GM21529 (cell line): ENCODE measurements at regions not wholly inside any gene's neighbourhood (a gene's known extent, or its start where the extent isn't known, plus 50 kb on each side); places are given as distances from the start of the nearest gene placed in this dataset.

Experiments
- ATAC-seq: cut with Tn5 transposase; IDR thresholded peaks from one replicate; pipeline ENCODE4 v1.9.1; 2021; ENCODE audit not compliant: unreplicated experiment

GRCh38 chr12:124388038-124388671, 93.3 kb downstream of the RFLNA start:
- ATAC-seq = no peak

- no peak for ATAC-seq
Observed at GRCh38 chr12:124387528-124387911, 92.6 kb downstream of the RFLNA start.

- no peak for ATAC-seq
Observed at GRCh38 chr12:124386661-124387527, 92.0 kb downstream of the RFLNA start.

- no peak for ATAC-seq
Observed at GRCh38 chr12:124386059-124386458, 91.2 kb downstream of the RFLNA start.

- no peak for ATAC-seq
Observed at GRCh38 chr12:124385219-124385969, 90.5 kb downstream of the RFLNA start.

DNA sequence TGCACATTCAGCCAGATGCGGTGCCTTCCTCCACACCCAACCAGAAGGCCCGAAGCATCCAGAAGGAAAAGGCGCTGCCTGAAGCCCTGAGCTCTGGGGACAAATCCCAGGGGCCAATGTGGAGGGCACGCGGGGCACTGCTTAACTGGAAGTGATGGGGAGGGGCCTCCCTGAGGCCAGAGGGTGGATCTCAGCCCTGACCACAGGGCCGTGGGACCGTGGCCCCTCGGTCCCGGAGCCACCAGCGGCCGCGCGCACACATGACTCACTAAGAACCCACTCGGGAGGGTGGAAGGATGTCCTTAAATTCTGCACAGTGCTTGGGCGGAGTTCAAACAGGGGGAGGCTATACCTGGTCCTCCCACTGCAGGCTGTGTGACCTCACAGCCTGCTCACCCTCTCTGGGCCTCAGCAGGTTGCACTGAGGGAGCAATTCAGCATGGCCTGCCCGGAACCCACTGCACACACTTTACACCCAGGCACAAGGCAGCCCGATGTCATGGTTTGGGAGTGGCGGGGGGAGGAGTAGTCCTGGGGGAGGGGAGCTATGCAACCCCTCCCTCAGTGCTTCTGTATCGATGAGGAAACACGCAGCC, 89.5 kb downstream of the RFLNA start:
- no peak for ATAC-seq

GRCh38 chr12:124383028-124383427, 88.1 kb downstream of the RFLNA start:
- ATAC-seq = no peak

DNA sequence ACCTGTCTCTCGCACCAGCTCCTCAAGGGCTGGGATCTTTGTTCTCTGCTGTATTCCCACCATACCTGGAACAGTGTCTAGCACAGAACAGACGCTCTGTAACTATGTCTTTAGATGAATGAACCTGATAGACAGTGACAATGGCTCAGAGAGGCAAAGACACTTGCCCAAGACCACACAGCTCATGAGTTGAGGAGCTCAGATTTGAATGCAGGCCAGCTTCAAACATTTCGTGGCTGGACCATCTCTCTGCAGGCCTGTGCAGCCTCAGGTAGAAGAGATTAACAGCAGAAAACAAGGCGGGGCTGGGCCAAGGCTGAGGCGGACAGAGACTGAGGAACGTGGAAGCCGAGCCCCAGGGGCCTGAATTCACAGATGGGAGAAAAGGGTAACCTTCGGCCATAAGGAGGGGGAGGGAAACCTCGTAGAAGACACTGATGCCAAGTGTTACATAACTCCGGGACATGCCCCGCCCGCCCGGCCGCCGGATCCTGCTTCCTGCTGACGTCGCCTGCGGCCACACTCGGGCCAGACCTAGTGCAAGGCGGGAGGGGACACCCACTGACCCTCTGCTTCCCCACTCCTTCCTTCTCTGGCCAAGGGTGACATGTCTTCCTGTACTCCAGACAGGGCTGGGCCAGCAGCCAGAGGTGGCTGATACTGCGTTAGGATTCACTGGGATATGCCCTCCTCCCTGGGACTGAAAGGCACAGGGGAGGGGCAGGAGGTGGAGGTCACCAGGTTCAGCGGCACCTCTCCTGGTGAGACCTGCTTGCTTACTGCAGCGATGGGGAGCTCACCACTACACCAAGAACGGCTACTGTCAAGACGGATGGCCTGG, 86.8 kb downstream of the RFLNA start:
- ATAC-seq = no peak

DNA sequence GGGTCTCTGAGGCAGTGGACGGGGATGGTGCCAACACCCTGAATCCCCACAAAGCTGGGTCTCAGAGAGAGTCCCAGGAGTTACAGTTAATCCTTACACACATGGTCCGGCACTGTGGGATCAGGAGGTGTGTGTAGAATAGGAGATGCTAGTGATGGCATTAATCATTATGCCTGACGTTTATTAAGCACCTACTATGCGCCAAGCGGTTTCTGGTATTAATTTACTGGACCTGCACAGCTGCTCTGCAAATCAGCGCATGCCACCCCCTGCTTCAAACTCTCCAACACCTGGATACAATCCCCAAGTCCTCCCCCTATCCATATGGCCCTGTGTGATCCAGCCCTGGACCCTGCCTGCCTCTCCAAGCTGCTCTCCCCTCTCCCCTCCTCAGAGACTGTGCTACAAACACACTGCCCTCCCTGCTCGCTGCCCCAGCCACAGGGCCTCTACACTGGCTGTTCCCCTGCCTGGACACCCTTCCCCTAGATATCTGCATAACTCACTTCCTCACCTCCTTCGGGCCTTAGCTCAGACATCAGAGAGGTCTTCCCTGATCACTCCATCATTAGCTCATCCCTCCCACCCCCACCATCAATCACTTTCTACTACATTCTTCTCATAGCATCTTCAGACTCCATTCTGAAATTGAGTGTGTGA, 86.0 kb downstream of the RFLNA start:
- ATAC-seq = no peak

- ATAC-seq = no peak
Observed at GRCh38 chr12:124379938-124380754, 85.3 kb downstream of the RFLNA start.

DNA sequence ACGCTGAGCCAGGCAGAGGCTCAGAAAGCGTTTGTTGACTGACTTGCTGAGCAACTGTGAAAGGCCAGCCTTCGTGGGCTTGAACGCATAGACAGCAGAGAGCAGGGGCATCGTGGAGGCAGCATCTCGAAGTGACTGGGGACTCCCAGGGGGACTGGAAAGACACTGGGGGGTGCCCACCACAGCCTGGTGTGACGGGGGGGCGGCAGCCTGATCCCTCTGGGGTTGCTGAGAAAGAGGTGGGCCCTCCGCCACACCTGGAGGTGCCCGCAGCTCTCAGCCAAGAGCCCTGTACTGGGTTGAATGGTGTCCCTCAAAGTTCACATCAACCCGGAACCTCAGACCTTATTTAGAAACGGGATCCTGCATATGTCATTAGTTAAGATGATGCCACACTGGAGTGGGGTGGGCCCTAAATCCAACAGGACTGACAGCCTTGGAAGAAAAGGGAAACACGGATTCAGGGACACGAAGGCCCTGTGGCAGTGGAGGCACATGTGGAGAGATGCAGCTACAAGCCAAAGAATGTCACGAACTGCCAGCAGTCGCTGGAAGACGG, 84.6 kb downstream of the RFLNA start:
- ATAC-seq = no peak

DNA sequence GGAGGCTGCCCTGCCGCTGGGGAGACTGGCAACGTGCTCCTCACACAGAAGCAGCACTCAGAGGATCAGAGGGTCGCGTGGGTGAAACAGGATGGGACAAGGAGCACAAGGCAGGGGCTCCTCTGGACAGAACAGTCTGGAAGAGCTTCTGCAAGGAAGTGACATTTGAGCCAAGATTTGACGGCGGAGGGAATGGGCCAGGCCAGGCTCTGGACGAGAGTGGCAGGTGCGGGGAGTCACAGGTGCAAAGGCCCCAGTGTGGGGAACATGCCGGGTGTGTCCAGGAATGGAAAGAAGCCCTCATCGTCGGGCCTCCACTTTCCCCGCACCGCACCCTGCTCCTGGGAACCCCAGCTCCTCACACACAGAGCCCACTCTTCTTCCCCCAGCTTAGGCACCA, 84.0 kb downstream of the RFLNA start:
- ATAC-seq = no peak

- ATAC-seq = no peak
Observed at GRCh38 chr12:124377981-124378509, 83.2 kb downstream of the RFLNA start.

DNA sequence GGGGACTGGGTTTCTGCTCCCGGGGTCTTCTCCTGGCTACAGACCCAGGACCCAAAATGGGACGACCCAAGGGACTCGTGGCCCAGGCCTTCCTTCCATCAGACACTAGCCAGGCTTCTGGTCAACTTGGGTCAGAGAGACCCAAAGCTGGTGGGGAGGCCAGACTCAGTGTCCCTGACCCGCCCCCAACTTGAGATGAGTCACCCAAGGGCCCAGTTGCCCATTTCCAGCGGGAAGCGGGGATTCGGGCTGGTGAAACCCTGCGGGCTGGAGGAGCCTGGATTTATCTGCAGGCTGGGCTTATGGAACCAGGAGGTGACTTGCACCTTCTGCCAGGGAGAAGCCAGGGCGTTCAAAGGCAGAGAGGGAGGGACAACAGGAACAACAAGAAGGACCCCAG, 81.5 kb downstream of the RFLNA start:
- no peak for ATAC-seq

- ATAC-seq = no peak
Observed at GRCh38 chr12:124375789-124376175, 80.9 kb downstream of the RFLNA start.

- ATAC-seq = no peak
Observed at GRCh38 chr12:124375141-124375788, 80.4 kb downstream of the RFLNA start.

DNA sequence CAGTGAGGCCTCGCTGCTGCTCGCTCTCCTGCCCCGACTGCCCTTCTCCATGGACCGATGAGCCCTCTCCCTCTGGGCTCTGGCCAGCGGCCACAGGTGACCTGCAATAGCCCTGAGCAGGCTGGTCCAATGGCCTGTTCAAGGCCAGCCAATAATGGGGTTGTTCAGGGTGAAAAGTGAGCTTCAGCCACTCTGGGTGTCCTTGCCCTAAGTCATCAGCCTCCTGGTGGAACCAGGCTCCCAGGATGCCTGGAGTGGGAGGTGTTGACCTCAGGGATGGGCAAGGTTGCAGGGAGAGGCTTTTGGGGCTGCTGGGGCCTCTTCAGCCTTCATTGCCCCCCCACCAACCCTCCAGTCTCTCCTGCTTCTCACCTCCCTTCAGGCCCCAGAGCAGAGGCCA, 79.7 kb downstream of the RFLNA start:
- ATAC-seq = no peak

GRCh38 chr12:124374147-124374546, 79.3 kb downstream of the RFLNA start:
- ATAC-seq = no peak
